ENCODE measurements at regions not wholly inside any gene's neighbourhood (a gene's known extent, or its start where the extent isn't known, plus 50 kb on each side); places are given as distances from the start of the nearest gene placed in this dataset.

DNA sequence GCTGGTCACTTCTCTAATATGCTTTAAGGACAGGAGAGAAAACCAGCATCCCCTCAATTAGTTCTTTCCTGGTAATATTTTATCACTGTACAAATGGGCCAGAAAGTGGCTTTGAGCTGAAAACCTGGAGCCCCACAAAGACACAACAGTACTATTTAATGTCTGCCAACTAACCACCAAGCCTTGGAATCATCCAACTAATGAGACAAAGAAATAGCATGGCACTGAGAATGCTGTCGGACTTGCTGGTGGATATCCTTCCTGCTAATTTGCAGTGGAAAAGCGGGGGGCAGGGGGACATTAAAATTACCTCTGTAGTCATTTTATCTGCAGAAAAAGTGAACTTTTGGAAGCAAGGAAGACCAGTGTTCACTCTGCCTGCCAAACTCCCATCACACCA lies 288.5 kb downstream of the KBTBD8 start:
- Histone ChIP-seq H3K27me3 (replicated peaks) (no peaks in the 10 kb centered on the region), H3K27ac (no peak overlapping the region), H3K4me3 (ENCODE audit: low read depth, low read length) (no peak overlapping the region), H3K36me3 (replicated peaks) (no peaks in the 10 kb centered on the region)
- no peak for DNase-seq
- TF ChIP-seq, protein P1, sequence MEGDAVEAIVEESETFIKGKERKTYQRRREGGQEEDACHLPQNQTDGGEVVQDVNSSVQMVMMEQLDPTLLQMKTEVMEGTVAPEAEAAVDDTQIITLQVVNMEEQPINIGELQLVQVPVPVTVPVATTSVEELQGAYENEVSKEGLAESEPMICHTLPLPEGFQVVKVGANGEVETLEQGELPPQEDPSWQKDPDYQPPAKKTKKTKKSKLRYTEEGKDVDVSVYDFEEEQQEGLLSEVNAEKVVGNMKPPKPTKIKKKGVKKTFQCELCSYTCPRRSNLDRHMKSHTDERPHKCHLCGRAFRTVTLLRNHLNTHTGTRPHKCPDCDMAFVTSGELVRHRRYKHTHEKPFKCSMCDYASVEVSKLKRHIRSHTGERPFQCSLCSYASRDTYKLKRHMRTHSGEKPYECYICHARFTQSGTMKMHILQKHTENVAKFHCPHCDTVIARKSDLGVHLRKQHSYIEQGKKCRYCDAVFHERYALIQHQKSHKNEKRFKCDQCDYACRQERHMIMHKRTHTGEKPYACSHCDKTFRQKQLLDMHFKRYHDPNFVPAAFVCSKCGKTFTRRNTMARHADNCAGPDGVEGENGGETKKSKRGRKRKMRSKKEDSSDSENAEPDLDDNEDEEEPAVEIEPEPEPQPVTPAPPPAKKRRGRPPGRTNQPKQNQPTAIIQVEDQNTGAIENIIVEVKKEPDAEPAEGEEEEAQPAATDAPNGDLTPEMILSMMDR (IDR thresholded peaks at IDR 0.05; ENCODE audit: low read depth, low read length, missing control alignments) = no peak
- in situ Hi-C loops (cut with HindIII; ENCODE audit: low pct_ligation_motif_present, low sequenced_read_pairs) = no loop called here

DNA sequence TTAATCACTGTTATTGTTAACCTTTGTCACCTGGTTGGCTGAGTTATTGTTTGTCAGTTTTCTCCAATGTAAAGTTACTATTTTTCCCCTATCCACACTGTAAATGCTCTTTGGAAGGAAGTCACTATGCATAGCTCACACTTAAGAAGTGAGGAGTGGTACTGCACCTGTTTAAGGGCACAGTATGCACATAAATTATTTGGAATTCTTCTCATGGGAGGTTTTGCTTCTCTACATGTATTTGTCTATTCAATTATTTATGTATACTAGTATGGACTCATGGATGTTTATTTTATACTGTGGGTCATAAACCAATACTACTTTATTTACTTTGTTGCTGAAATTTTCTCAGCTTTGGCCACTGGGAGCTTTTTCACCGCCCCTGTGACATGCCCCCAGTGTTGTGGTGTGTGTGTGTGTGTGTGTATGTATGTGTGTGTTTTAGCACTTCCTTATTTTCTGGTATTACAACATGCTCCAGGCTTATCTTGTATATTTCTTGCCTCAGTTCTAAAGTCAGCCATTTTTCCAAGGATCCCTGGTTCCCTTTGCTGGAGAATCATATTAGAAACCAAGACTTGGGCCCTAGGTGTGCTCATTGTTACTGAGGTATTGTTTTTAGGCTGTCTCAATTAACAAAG lies 290.5 kb downstream of the KBTBD8 start:
- Histone ChIP-seq H3K27ac (no peak overlapping the region), H3K36me3 (replicated peaks) (no peaks in the 10 kb centered on the region), H3K4me3 (ENCODE audit: low read depth, low read length) (no peak overlapping the region), H3K27me3 (replicated peaks) (no peaks in the 10 kb centered on the region)
- in situ Hi-C loops (cut with HindIII; ENCODE audit: low pct_ligation_motif_present, low sequenced_read_pairs) = no loop called here
- TF ChIP-seq, protein P1 (IDR thresholded peaks at IDR 0.05; ENCODE audit: low read depth, low read length, missing control alignments) = no peak
- no peak for DNase-seq

DNA sequence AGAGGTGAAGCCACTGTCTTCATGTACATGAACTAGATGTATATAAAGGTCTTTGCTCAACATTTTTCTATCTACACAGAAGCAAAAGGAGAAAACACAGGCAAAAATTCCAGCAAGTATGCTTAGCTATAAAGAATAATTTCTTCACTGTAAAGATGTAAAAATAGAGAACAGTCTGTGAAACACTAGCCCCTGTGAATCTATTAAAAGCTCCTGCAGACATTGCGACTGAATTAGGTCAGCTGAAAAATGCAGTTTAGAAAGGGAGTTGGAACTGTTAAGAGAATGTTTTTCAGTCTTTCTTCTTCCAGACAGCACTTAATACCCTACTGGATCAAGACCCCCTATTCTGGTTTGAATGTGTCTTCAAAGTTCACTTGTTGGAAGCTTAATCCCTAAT lies 291.5 kb downstream of the KBTBD8 start:
- Histone ChIP-seq H3K4me3 (ENCODE audit: low read depth, low read length) (no peak overlapping the region), H3K27me3 (replicated peaks) (no peaks in the 10 kb centered on the region), H3K27ac (no peak overlapping the region), H3K36me3 (replicated peaks) (no peaks in the 10 kb centered on the region)
- TF ChIP-seq, protein P1 (IDR thresholded peaks at IDR 0.05; ENCODE audit: low read depth, low read length, missing control alignments) = no peak
- in situ Hi-C loops (cut with HindIII; ENCODE audit: low pct_ligation_motif_present, low sequenced_read_pairs) = no loop called here
- no peak for DNase-seq

DNA sequence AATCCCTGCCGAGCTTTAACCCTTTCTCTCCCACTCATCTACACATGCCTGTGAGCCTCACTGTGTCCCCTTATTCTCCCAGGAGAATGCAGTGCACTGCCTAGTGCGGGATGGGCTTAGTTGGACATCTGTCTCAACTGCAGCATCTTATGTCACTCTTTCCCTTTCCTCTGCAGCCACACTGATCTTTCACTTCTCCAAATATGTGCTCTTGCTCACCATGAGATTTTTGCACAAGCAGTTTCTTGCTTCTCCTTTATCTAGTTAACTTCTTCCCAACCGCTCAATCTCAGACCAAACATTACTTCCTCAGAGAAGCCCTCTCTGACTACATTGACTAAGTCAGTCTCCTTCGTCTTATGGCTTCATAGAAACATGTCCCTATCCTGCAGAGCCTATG lies 292.3 kb downstream of the KBTBD8 start:
- no peak overlapping the region for H3K27ac ChIP-seq
- in situ Hi-C loops (cut with HindIII; ENCODE audit: low pct_ligation_motif_present, low sequenced_read_pairs) = no loop called here
- no peak overlapping the region for H3K4me3 ChIP-seq (ENCODE audit: low read depth, low read length)
- no peak for DNase-seq
- H3K36me3 ChIP-seq (replicated peaks) = no peaks in the 10 kb centered on the region
- TF ChIP-seq, protein P1 (IDR thresholded peaks at IDR 0.05; ENCODE audit: low read depth, low read length, missing control alignments) = no peak
- H3K27me3 ChIP-seq (replicated peaks) = no peaks in the 10 kb centered on the region

DNA sequence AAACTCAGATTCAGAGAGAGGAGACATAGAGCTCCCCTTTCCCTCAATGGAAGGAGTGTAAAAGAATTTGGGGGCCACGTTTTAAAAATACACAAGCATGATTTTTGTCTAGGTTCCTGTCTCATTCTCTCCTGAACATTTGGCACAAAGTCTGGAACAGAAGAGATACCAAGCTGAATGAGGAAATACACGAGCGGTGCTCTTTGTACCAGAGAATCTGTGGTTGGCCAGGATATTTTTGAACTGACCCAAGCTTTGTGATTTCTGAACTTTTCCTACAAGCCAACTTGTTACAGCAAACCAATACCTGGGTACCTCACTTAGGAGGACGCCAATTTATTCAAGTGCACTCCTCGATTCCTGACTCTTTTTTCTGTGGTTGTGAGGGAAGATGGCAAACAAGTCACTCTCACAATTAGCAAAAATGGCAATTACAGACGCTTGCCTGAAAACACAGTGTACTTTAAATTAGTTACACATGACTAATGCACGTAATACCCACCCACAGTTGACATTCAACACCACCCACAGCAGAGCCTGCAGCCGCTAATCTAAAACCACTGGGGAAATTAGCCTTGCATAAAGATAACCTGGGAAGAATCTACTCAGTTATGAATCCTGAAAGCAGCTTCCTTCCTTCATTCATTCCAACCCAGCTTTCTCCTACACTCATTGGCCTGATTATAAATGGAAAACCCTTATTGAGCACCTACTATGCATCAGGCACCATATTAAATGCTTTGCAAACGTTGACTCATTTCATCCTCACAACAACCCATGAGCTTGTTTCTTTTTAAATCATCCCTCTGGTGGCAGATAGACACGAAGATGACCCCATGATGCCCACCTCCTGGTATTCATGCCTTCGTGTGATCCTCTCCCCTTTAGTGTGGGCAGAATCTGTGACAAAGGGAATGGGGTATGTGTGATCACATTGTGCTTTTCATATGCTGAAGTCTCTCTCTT lies 293.5 kb downstream of the KBTBD8 start:
- TF ChIP-seq, protein P1 (IDR thresholded peaks at IDR 0.05; ENCODE audit: low read depth, low read length, missing control alignments) = no peak
- Histone ChIP-seq H3K27me3 (replicated peaks) (no peaks in the 10 kb centered on the region), H3K36me3 (replicated peaks) (no peaks in the 10 kb centered on the region), H3K4me3 (ENCODE audit: low read depth, low read length) (no peak overlapping the region), H3K27ac (no peak overlapping the region)
- no peak for DNase-seq
- in situ Hi-C loops (cut with HindIII; ENCODE audit: low pct_ligation_motif_present, low sequenced_read_pairs) = no loop called here
